ENCODE measurements at regions not wholly inside any gene's neighbourhood (a gene's known extent, or its start where the extent isn't known, plus 50 kb on each side); places are given as distances from the start of the nearest gene placed in this dataset.

GRCh38 chr10:9024210-9024609 is 969.7 kb downstream of the GATA3 start:
- TF ChIP-seq, protein P1, sequence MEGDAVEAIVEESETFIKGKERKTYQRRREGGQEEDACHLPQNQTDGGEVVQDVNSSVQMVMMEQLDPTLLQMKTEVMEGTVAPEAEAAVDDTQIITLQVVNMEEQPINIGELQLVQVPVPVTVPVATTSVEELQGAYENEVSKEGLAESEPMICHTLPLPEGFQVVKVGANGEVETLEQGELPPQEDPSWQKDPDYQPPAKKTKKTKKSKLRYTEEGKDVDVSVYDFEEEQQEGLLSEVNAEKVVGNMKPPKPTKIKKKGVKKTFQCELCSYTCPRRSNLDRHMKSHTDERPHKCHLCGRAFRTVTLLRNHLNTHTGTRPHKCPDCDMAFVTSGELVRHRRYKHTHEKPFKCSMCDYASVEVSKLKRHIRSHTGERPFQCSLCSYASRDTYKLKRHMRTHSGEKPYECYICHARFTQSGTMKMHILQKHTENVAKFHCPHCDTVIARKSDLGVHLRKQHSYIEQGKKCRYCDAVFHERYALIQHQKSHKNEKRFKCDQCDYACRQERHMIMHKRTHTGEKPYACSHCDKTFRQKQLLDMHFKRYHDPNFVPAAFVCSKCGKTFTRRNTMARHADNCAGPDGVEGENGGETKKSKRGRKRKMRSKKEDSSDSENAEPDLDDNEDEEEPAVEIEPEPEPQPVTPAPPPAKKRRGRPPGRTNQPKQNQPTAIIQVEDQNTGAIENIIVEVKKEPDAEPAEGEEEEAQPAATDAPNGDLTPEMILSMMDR (IDR thresholded peaks at IDR 0.05): no peak
- TF ChIP-seq EP300 (IDR thresholded peaks at IDR 0.05): no peak
